GM12878 (cell line): ENCODE measurements at regions not wholly inside any gene's neighbourhood (a gene's known extent, or its start where the extent isn't known, plus 50 kb on each side); places are given as distances from the start of the nearest gene placed in this dataset.

Source experiments
- ATAC-seq: fragments of 200-7000 bp; cut with Tn5 transposase; 3 replicates; pipeline ENCODE4 v1.9.1; 2020; ENCODE audit warnings: mild to moderate bottlenecking, moderate library complexity
- BruUV-seq: library from RNA; stranded (reverse); fragments of 400-500 nt; replicated peaks from 2 replicates; lab custom pipeline; 2021; lab: Mats Ljungman, UMichigan
- CTCF ChIA-PET: fragments of 300-600 bp; sonication (Branson Sonifier 250); formaldehyde crosslinking; extraction: SDS; loops from one replicate; lab custom pipeline; 2021; ENCODE audit warnings: inconsistent platforms; lab: Yijun Ruan, JAX
- POLR2A ChIA-PET: fragments of 350-600 bp; formaldehyde crosslinking; extraction: SDS; loops from one replicate; lab custom pipeline; 2021; ENCODE audit warnings: inconsistent platforms; lab: Charles Lee
- RAD21 ChIA-PET: fragments of 300-600 bp; sonication (Branson Sonifier 250); formaldehyde crosslinking; loops from one replicate; lab custom pipeline; 2023; ENCODE audit warnings: antibody characterized with exemption; ENCODE audit not compliant: unreplicated experiment; lab: Charles Lee
- SMC1A ChIA-PET: fragments of 300-600 bp; sonication (Branson Sonifier 250); formaldehyde crosslinking; loops from one replicate; lab custom pipeline; 2023; ENCODE audit not compliant: unreplicated experiment, uncharacterized antibody; lab: Charles Lee
- DNase-seq: peaks from one replicate; pipeline ENCODE4 v3.0.0-alpha.2; 2011; ENCODE audit warnings: low read depth, low spot score
- FAIRE-seq: peaks from 3 replicates; lab custom pipeline; 2011; peaks lifted over from hg19 to GRCh38; lab: Jason Lieb, UNC
- H2AFZ ChIP-seq: 2 replicates; pipeline ENCODE4 v1.6.0; 2011; ENCODE audit warnings: low read depth, low read length, control low read depth; ENCODE audit not compliant: control insufficient read depth
- H3K27ac ChIP-seq: 2 replicates; pipeline ENCODE4 v1.5.1; 2011; ENCODE audit warnings: control low read depth; ENCODE audit not compliant: control insufficient read depth, insufficient read depth
- H3K27me3 ChIP-seq, 2 experiments: replicated peaks in 1 of 2; 2 replicates each; pipeline versions ENCODE4 v1.6.0 to v1.6.1; 2011; ENCODE audit warnings: low read length in 1 of 2; ENCODE audit not compliant: control insufficient read depth in 2 of 2, insufficient read depth in 2 of 2
- H3K36me3 ChIP-seq, 2 experiments: 2 replicates each; pipeline ENCODE4 v1.5.1; 2011; ENCODE audit warnings: low read length in 1 of 2; ENCODE audit not compliant: control insufficient read depth in 2 of 2, insufficient read depth in 2 of 2
- H3K4me1 ChIP-seq: 2 replicates; pipeline ENCODE4 v1.6.1; 2011; ENCODE audit warnings: mild to moderate bottlenecking, low read length, moderate library complexity, mixed read lengths; ENCODE audit not compliant: control insufficient read depth, insufficient read depth
- H3K4me2 ChIP-seq: 2 replicates; pipeline ENCODE4 v1.6.0; 2011; ENCODE audit warnings: control low read depth; ENCODE audit not compliant: control insufficient read depth, insufficient read depth
- H3K4me3 ChIP-seq: fragments of 200-600 bp; sonication (generic); 2 replicates; pipeline ENCODE4 v1.5.1; 2016
- H3K79me2 ChIP-seq: 2 replicates; pipeline ENCODE4 v1.6.0; 2011; ENCODE audit warnings: low read length; ENCODE audit not compliant: control insufficient read depth, insufficient read depth
- H3K9ac ChIP-seq: 2 replicates; pipeline ENCODE4 v1.8.0; 2011; ENCODE audit warnings: low read length, control low read depth, mixed read lengths; ENCODE audit not compliant: control insufficient read depth, insufficient read depth
- H3K9me3 ChIP-seq: replicated peaks from 3 replicates; pipeline ENCODE4 v1.5.1; 2011; ENCODE audit warnings: mild to moderate bottlenecking, low read length; ENCODE audit not compliant: control insufficient read depth, insufficient read depth
- H4K20me1 ChIP-seq: 2 replicates; pipeline ENCODE4 v1.6.0; 2011; ENCODE audit not compliant: control insufficient read depth, insufficient read depth
- BCL11A ChIP-seq: IDR thresholded peaks from 2 replicates; pipeline ENCODE4 v1.6.1; 2011; ENCODE audit warnings: low read depth, low read length
- HDAC2 ChIP-seq: fragments of 200-600 bp; sonication (generic); IDR thresholded peaks from 2 replicates; pipeline ENCODE4 v1.6.1; 2017
- KLF5 ChIP-seq: fragments of 450-650 bp; IDR thresholded peaks from 2 replicates; pipeline ENCODE4 v1.6.1; 2014; ENCODE audit warnings: mild to moderate bottlenecking; ENCODE audit not compliant: partially characterized antibody
- NFYB ChIP-seq: IDR thresholded peaks from 2 replicates; pipeline ENCODE4 v1.6.1; 2011; ENCODE audit warnings: low read depth, mild to moderate bottlenecking, low read length, improper control_type of control experiment, moderate library complexity; ENCODE audit not compliant: insufficient read depth
- SIX5 ChIP-seq: IDR thresholded peaks from 2 replicates; pipeline ENCODE4 v1.6.1; 2011; ENCODE audit warnings: mild to moderate bottlenecking, low read depth, low read length, moderate library complexity; ENCODE audit not compliant: severe bottlenecking
- WGBS: methylation state at CpG from one replicate; pipeline ENCODE4 v1.1.6; 2016; ENCODE audit warnings: low lambda C conversion rate; ENCODE audit not compliant: insufficient replicate concordance, insufficient coverage; ENCODE audit errors: missing lambda C conversion rate; 5-methylcytosine and 5-hydroxymethylcytosine counted together
- in situ Hi-C: fragments of 300-500 bp; cut with MboI; formaldehyde crosslinking; loops from 9 replicates; pipeline ENCODE4 v1.14.3; 2018; ENCODE audit warnings: mixed read lengths
- intact Hi-C: fragments of 100-400 bp; cut with micrococcal nuclease; formaldehyde crosslinking; loops from one replicate; pipeline ENCODE4 v1.14.2; 2022; ENCODE audit not compliant: unreplicated experiment

GRCh38 chr9:108436448-108436847 is 419.3 kb downstream of the ACTL7B start:
- no peak overlapping the region for H3K4me3 ChIP-seq
- ChIA-PET POLR2A (no interaction called here), SMC1A (no interaction called here), CTCF (no interaction called here), RAD21 (no interaction called here)
- DNase-seq (no peak), FAIRE-seq (no peak), ATAC-seq (no peak)
- no peaks in the 10 kb centered on the region; a peak in 1 of 4 replicates for H3K27me3 ChIP-seq
- no peak overlapping the region for H3K9ac ChIP-seq
- no peaks in the 10 kb centered on the region for H3K79me2 ChIP-seq
- H3K36me3 ChIP-seq = no peaks in the 10 kb centered on the region
- 7% methylated on average over 4 of the region's 4 CpGs for WGBS
- no peaks in the 10 kb centered on the region for H3K4me1 ChIP-seq
- H3K9me3 ChIP-seq = no peaks in the 10 kb centered on the region
- no TSS peak for BruUV-seq
- intact Hi-C loops (no loop called here), in situ Hi-C loops (no loop called here)
- H4K20me1 ChIP-seq = no peaks in the 10 kb centered on the region
- H2AFZ ChIP-seq = no peak overlapping the region
- no peak for TF ChIP-seq SIX5
- no peak for TF ChIP-seq BCL11A
- no peak for TF ChIP-seq KLF5
- H3K27ac ChIP-seq = no peak overlapping the region
- no peak overlapping the region for H3K4me2 ChIP-seq

GRCh38 chr9:108434502-108434901 is 421.3 kb downstream of the ACTL7B start:
- TF ChIP-seq HDAC2 = no peak
- 0 out of 2 replicates have a peak, but pooled peaks have one; percentile 15 for TF ChIP-seq NFYB
- ChIA-PET SMC1A (no interaction called here), CTCF (no interaction called here), RAD21 (no interaction called here), POLR2A (no interaction called here)
- no TSS peak for BruUV-seq
- intact Hi-C loops (loop anchor here (5.0 kb wide), 1 partner anchor 952 kb away; no protein-coding TSS in a partner anchor), in situ Hi-C loops (no loop called here)
- Histone ChIP-seq H4K20me1 (no peaks in the 10 kb centered on the region), H3K27ac (no peak overlapping the region), H3K4me2 (no peak overlapping the region), H3K36me3 (no peaks in the 10 kb centered on the region), H3K27me3 (no peaks in the 10 kb centered on the region; a peak in 1 of 4 replicates), H3K9ac (no peak overlapping the region), H3K4me3 (no peak overlapping the region), H3K79me2 (no peaks in the 10 kb centered on the region), H3K9me3 (no peaks in the 10 kb centered on the region), H2AFZ (no peak overlapping the region), H3K4me1 (no peaks in the 10 kb centered on the region)
- FAIRE-seq = no peak
- WGBS = 28% methylated on average over 2 of the region's 2 CpGs
- DNase-seq = no peak
- ATAC-seq = no peak
